ENCODE measurements at regions not wholly inside any gene's neighbourhood (a gene's known extent, or its start where the extent isn't known, plus 50 kb on each side); places are given as distances from the start of the nearest gene placed in this dataset.

DNA sequence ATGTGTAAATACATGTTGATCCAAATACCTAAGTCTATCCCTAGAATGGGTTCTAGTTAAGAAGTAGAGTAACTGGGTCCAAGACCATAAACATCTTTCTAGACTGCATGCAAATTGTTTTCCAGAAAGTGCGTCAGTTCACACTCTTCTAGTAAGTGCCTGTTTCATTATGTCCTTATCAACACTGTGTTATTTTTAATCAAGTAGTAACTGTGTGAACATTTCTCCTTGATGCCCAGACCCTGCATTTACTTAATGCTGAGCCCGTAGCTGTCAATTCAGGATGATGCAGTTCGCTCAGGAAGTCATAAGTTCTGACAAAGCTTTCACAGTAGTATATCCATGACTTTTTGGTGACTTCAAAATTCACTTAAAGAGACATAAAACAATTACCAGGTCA is 374.8 kb downstream of the OTUD1 start:
- Histone ChIP-seq H3K36me3 (no peaks in the 10 kb centered on the region), H3K4me1 (no peaks in the 10 kb centered on the region), H3K4me3 (no peak overlapping the region), H3K9me3 (no peaks in the 10 kb centered on the region), H3K27ac (no peak overlapping the region), H3K27me3 (no peaks in the 10 kb centered on the region)
- no peak for ATAC-seq
- TF ChIP-seq, protein P1, sequence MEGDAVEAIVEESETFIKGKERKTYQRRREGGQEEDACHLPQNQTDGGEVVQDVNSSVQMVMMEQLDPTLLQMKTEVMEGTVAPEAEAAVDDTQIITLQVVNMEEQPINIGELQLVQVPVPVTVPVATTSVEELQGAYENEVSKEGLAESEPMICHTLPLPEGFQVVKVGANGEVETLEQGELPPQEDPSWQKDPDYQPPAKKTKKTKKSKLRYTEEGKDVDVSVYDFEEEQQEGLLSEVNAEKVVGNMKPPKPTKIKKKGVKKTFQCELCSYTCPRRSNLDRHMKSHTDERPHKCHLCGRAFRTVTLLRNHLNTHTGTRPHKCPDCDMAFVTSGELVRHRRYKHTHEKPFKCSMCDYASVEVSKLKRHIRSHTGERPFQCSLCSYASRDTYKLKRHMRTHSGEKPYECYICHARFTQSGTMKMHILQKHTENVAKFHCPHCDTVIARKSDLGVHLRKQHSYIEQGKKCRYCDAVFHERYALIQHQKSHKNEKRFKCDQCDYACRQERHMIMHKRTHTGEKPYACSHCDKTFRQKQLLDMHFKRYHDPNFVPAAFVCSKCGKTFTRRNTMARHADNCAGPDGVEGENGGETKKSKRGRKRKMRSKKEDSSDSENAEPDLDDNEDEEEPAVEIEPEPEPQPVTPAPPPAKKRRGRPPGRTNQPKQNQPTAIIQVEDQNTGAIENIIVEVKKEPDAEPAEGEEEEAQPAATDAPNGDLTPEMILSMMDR (IDR thresholded peaks at IDR 0.05 in 4 of 5, conservative IDR thresholded peaks at IDR 0.05 in 1 of 5) = no peak
- TF ChIP-seq POLR2A (IDR thresholded peaks at IDR 0.05) = no peak
- DNase-seq = no peak
- in situ Hi-C loops (cut with MboI; ENCODE audit: low sequenced_read_pairs in 4 of 4) = no loop called here
- intact Hi-C loops (cut with DNase I; ENCODE audit: low total_unique reads) = no loop called here

- ATAC-seq (no peak), DNase-seq (no peak)
- Histone ChIP-seq H3K27me3 (no peaks in the 10 kb centered on the region), H3K27ac (no peak overlapping the region), H3K36me3 (no peaks in the 10 kb centered on the region), H3K4me1 (no peaks in the 10 kb centered on the region), H3K4me3 (no peak overlapping the region), H3K9me3 (no peaks in the 10 kb centered on the region)
- in situ Hi-C loops (cut with MboI; ENCODE audit: low sequenced_read_pairs in 4 of 4) = no loop called here
- intact Hi-C loops (cut with DNase I; ENCODE audit: low total_unique reads) = no loop called here
- TF ChIP-seq POLR2A (IDR thresholded peaks at IDR 0.05) = no peak
- TF ChIP-seq, protein P1 (IDR thresholded peaks at IDR 0.05 in 4 of 5, conservative IDR thresholded peaks at IDR 0.05 in 1 of 5) = no peak
These were observed 379.6 kb downstream of the OTUD1 start for GRCh38 chr10:23818484-23818883.

GRCh38 chr10:23820792-23821191 is 381.9 kb downstream of the OTUD1 start:
- ATAC-seq (no peak), DNase-seq (no peak)
- Histone ChIP-seq H3K9me3 (no peaks in the 10 kb centered on the region), H3K4me1 (no peaks in the 10 kb centered on the region), H3K27ac (no peak overlapping the region), H3K4me3 (no peak overlapping the region), H3K27me3 (no peaks in the 10 kb centered on the region), H3K36me3 (no peaks in the 10 kb centered on the region)
- TF ChIP-seq, protein P1 (IDR thresholded peaks at IDR 0.05 in 4 of 5, conservative IDR thresholded peaks at IDR 0.05 in 1 of 5) = no peak
- TF ChIP-seq POLR2A (IDR thresholded peaks at IDR 0.05) = no peak
- intact Hi-C loops (cut with DNase I; ENCODE audit: low total_unique reads) = no loop called here
- in situ Hi-C loops (cut with MboI; ENCODE audit: low sequenced_read_pairs in 4 of 4) = no loop called here

GRCh38 chr10:23824822-23825221 is 384.1 kb upstream of the KIAA1217 start:
- DNase-seq = no peak
- H3K9me3 ChIP-seq = no peaks in the 10 kb centered on the region
- H3K36me3 ChIP-seq = no peaks in the 10 kb centered on the region
- H3K4me1 ChIP-seq = no peaks in the 10 kb centered on the region
- H3K4me3 ChIP-seq = no peak overlapping the region
- no peaks in the 10 kb centered on the region for H3K27me3 ChIP-seq
- no peak for TF ChIP-seq POLR2A (IDR thresholded peaks at IDR 0.05)
- TF ChIP-seq, protein P1 (IDR thresholded peaks at IDR 0.05 in 4 of 5, conservative IDR thresholded peaks at IDR 0.05 in 1 of 5) = no peak
- in situ Hi-C loops (cut with MboI; ENCODE audit: low sequenced_read_pairs in 4 of 4) (no loop called here), intact Hi-C loops (cut with DNase I; ENCODE audit: low total_unique reads) (no loop called here)
- no peak for ATAC-seq
- H3K27ac ChIP-seq = no peak overlapping the region

- H3K4me3 ChIP-seq = no peak overlapping the region
- in situ Hi-C loops (cut with MboI; ENCODE audit: low sequenced_read_pairs in 4 of 4) = no loop called here
- no peaks in the 10 kb centered on the region for H3K36me3 ChIP-seq
- no peak overlapping the region for H3K27ac ChIP-seq
- no peaks in the 10 kb centered on the region for H3K27me3 ChIP-seq
- no peak for DNase-seq
- intact Hi-C loops (cut with DNase I; ENCODE audit: low total_unique reads) = no loop called here
- no peaks in the 10 kb centered on the region for H3K4me1 ChIP-seq
- no peak for TF ChIP-seq POLR2A (IDR thresholded peaks at IDR 0.05)
- TF ChIP-seq, protein P1 (IDR thresholded peaks at IDR 0.05 in 4 of 5, conservative IDR thresholded peaks at IDR 0.05 in 1 of 5) = no peak
- no peaks in the 10 kb centered on the region for H3K9me3 ChIP-seq
- no peak for ATAC-seq
These were observed 382.5 kb upstream of the KIAA1217 start for GRCh38 chr10:23826421-23826820.

All from gastrocnemius medialis (tissue), 4 donors.